C4-2B (cell line): ENCODE measurements at regions not wholly inside any gene's neighbourhood (a gene's known extent, or its start where the extent isn't known, plus 50 kb on each side); places are given as distances from the start of the nearest gene placed in this dataset.

Experiments used
- H3K27ac ChIP-seq: fragments of 450-650 bp; 2 replicates; pipeline ENCODE4 v1.5.1; 2017
- ZFX ChIP-seq: fragments of 450-650 bp; IDR thresholded peaks from 2 replicates; pipeline ENCODE4 v1.6.1; 2017
- TF ChIP-seq, protein P1 (sequence below): fragments of 450-650 bp; conservative IDR thresholded peaks from 2 replicates; pipeline ENCODE4 v1.5.1; 2017; ENCODE audit warnings: mild to moderate bottlenecking

GRCh38 chr11:45086526-45086925 lies 59.9 kb upstream of the PRDM11 start:
- TF ChIP-seq, protein P1, sequence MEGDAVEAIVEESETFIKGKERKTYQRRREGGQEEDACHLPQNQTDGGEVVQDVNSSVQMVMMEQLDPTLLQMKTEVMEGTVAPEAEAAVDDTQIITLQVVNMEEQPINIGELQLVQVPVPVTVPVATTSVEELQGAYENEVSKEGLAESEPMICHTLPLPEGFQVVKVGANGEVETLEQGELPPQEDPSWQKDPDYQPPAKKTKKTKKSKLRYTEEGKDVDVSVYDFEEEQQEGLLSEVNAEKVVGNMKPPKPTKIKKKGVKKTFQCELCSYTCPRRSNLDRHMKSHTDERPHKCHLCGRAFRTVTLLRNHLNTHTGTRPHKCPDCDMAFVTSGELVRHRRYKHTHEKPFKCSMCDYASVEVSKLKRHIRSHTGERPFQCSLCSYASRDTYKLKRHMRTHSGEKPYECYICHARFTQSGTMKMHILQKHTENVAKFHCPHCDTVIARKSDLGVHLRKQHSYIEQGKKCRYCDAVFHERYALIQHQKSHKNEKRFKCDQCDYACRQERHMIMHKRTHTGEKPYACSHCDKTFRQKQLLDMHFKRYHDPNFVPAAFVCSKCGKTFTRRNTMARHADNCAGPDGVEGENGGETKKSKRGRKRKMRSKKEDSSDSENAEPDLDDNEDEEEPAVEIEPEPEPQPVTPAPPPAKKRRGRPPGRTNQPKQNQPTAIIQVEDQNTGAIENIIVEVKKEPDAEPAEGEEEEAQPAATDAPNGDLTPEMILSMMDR = no peak
- no peak for TF ChIP-seq ZFX

DNA sequence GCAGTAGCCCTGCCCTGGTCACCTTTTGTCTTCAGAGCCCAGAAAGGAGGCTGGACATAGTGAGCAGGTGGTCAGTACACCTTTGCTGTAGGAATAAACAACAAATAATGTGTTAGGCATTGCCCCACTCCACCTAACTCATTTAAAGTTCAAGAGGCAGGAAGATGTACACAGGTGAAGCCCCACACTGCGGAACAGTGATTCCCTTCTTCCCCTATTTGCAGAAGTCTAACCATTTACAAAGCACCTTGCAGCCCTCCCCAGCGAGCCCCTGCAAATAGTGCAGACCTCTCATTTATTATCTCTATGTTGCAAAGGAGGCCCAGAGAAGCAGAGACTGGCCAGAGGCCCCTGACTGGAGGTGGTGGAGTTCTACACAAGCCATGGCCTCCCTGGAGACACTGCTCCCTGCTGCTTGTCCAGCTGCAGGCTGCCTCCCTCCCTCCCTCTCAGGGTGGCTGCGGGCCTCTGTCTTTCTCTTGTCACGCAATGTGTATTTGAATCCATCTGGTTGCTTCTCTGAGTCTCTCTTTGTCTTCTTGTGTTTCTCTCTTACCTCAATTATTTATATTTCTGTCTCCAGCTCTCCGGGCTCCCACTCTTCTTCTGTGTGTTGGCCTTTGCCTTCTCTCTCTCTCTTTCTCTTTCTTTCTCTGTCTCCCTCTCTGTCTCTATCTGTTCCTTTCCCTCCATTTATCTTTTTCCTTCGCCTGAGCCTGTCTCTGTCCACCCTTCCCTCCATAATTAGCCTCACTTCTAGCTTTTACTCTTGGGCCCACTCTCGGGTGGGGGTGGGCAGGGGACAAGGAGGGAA lies 59.1 kb upstream of the PRDM11 start:
- TF ChIP-seq, protein P1 = no peak
- TF ChIP-seq ZFX = no peak
- H3K27ac ChIP-seq = no peak overlapping the region

More at GRCh38 chr11:45086526-45086925, 59.9 kb upstream of the PRDM11 start:
- no peak overlapping the region for H3K27ac ChIP-seq

DNA sequence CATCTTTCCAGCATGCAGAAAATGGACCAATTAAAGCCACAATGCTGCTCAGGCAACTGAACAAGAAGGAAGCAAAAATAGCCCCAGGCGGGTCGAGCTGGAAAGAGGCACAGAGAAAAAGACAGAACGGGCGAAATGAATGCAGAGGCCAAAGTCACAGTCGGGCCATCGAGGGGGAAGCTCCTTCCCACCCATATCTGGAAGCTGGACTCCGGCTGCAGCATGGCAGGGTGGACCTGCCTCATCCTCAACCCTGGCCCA lies 58.6 kb upstream of the PRDM11 start:
- no peak overlapping the region for H3K27ac ChIP-seq
- TF ChIP-seq, protein P1 = no peak
- no peak for TF ChIP-seq ZFX

- no peak for TF ChIP-seq ZFX
- TF ChIP-seq, protein P1 = no peak
- no peak overlapping the region for H3K27ac ChIP-seq
These were observed 57.2 kb upstream of the PRDM11 start for GRCh38 chr11:45089251-45089650.

GRCh38 chr11:45089676-45090499 lies 56.6 kb upstream of the PRDM11 start:
- no peak overlapping the region for H3K27ac ChIP-seq
- TF ChIP-seq ZFX = no peak

DNA sequence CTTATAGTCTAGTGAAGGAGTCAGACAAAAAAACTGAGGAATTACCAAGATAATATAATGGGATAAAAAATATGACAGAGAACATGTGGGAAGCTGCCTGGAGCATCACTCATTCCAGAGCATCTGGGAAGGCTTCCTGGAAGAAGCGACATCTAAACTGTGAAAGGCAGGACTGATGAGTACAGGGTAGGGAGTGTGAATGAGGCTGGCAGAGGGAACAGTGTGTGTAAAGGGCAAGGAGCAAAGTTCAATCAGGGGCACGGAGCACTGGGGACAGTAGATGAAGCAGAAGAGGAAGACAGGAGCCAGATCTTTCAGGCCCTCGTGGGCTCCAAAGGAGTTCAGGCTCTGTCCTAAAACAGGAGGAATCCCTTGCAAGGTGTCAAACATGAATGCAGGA lies 55.8 kb upstream of the PRDM11 start:
- H3K27ac ChIP-seq = no peak overlapping the region
- TF ChIP-seq, protein P1 = no peak
- no peak for TF ChIP-seq ZFX

DNA sequence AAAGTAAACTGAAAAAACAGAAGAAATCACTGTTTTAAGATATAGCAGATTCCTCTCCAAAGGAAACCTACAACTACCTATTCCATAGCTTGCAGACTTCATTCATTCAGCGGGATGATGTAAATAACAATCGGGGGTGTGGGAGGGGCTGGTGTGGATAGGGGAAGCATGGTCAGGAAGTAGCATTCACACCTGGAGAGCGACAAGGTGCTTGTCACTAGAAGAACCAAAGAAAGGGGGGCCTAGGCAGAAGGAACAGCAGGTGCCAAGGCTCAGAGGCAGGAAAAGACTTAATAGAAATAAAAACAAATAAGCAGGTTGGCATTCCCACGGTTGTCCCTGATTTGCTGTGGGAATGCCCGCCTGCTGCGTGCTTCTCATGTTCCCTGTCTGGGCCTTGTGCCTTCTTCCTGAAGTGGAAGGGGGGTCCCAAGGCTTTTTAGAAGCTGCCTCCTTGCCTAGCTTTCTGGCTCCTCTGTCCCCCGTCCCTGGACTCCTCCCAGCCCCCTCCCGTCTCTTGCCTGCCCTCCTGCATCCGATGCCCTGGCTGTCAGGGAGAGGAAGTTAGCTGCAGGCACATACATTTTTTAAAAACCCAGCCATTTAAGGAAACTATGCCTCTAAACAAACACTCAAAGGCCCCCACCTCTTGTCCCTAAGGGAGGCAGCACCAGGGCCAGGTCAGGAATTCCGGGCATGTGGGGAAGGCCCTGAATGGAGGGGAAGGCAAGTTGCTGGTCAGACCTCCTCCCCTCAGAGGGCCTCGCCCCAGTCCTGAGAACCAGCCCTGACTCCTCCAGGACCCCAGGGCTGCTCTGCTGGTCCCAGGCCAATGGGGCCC lies 54.7 kb upstream of the PRDM11 start:
- TF ChIP-seq, protein P1 = no peak
- TF ChIP-seq ZFX = no peak
- no peak overlapping the region for H3K27ac ChIP-seq
